ENCODE measurements at regions not wholly inside any gene's neighbourhood (a gene's known extent, or its start where the extent isn't known, plus 50 kb on each side); places are given as distances from the start of the nearest gene placed in this dataset.

DNA sequence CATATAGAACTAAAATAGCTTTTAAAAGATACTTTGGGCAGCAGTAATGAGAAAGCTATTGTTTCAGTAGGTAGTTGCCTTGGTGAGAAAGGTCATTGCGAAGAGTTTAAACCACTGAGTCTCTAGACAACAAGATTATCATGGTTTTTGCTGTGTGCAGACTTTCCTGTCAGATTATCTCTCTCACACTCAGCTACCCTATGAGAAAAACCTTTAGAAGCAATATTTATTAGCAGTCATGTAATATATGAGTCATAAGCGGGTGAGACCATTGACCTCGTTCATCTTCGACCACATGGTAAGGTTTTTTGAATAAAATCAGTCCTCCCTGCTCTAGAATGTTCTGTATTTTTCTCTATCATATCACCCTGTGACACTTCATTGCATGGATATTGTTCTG is 59.9 kb downstream of the GPR65 start:
- Histone ChIP-seq H3K27ac (no peak overlapping the region), H3K4me3 (no peak overlapping the region), H3K36me3 (no peaks in the 10 kb centered on the region), H3K27me3 (no peaks in the 10 kb centered on the region), H3K9me3 (no peaks in the 10 kb centered on the region), H3K4me1 (no peaks in the 10 kb centered on the region)
- ATAC-seq (no peak), DNase-seq (no peak)
- TF ChIP-seq, protein P1, sequence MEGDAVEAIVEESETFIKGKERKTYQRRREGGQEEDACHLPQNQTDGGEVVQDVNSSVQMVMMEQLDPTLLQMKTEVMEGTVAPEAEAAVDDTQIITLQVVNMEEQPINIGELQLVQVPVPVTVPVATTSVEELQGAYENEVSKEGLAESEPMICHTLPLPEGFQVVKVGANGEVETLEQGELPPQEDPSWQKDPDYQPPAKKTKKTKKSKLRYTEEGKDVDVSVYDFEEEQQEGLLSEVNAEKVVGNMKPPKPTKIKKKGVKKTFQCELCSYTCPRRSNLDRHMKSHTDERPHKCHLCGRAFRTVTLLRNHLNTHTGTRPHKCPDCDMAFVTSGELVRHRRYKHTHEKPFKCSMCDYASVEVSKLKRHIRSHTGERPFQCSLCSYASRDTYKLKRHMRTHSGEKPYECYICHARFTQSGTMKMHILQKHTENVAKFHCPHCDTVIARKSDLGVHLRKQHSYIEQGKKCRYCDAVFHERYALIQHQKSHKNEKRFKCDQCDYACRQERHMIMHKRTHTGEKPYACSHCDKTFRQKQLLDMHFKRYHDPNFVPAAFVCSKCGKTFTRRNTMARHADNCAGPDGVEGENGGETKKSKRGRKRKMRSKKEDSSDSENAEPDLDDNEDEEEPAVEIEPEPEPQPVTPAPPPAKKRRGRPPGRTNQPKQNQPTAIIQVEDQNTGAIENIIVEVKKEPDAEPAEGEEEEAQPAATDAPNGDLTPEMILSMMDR (IDR thresholded peaks at IDR 0.05), result no peak
- intact Hi-C loops (cut with DNase I), result no loop called here

GRCh38 chr14:88069677-88070076 is 64.7 kb downstream of the GPR65 start:
- TF ChIP-seq, protein P1 (IDR thresholded peaks at IDR 0.05), result no peak
- DNase-seq, result no peak
- Histone ChIP-seq H3K4me3 (no peak overlapping the region), H3K9me3 (no peaks in the 10 kb centered on the region), H3K27me3 (no peaks in the 10 kb centered on the region), H3K36me3 (no peaks in the 10 kb centered on the region), H3K4me1 (no peaks in the 10 kb centered on the region), H3K27ac (no peak overlapping the region)
- ATAC-seq, result peak; percentile 41
- intact Hi-C loops (cut with DNase I), result no loop called here

DNA sequence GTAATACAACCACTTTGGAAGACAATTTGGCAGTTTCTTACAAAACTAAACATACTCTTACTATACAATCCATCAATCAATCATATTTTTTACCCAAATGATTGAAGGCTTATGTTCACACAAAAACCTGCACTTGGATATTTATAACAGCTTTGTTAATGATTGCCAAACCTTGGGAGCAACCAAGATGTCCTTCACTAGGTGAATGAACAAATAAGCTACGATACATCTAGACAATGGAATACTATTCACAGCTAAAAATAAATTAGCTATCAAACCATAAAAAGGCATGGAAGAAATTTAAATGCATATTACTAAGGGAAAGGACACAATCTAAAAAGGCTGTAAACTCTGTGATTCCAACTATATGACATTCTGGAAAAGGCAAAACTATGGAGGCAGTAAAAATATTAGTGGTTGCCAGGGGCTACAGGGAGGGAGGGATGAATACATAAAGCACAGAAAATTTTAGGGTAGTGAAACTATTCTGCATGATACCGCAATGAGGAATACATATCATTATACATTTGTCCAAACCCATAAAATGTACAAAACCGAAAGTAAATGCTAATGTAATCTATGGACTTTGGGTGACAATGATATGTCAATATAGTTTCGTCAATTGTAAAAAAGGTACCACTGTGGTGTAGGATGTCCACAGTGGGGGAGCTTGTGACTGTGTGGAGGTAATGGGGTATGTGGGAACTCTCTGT is 70.5 kb downstream of the GPR65 start:
- ATAC-seq, result peak; percentile 66
- intact Hi-C loops (cut with DNase I), result no loop called here
- Histone ChIP-seq H3K4me1 (no peaks in the 10 kb centered on the region), H3K4me3 (no peak overlapping the region), H3K27ac (no peak overlapping the region), H3K36me3 (no peaks in the 10 kb centered on the region), H3K9me3 (no peaks in the 10 kb centered on the region), H3K27me3 (no peaks in the 10 kb centered on the region)
- TF ChIP-seq, protein P1 (IDR thresholded peaks at IDR 0.05), result no peak
- no peak for DNase-seq

DNA sequence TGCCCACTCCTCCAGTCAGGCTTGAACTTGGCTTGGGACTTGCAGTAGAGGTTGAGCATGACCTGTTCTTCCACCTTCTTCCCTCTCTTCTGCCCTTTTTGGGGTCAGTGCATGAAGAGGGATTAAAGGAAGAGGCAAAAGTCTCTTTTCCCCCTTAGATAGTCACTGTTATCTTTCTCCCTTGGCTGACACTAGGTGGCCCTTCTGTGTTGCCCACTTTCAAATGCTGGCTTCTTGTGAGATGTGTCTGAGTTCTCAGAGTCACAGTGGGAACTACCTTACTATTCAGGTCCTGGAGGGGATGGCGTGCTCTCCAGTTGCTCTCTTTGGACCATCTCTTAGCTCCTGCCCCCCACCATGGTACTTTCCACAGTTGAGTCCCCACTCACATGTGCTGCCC is 73.6 kb downstream of the GPR65 start:
- intact Hi-C loops (cut with DNase I), result no loop called here
- ATAC-seq, result peak; percentile 19
- no peaks in the 10 kb centered on the region for H3K36me3 ChIP-seq
- H3K27ac ChIP-seq, result no peak overlapping the region
- DNase-seq, result no peak
- TF ChIP-seq, protein P1 (IDR thresholded peaks at IDR 0.05), result no peak
- no peaks in the 10 kb centered on the region for H3K27me3 ChIP-seq
- no peaks in the 10 kb centered on the region for H3K9me3 ChIP-seq
- no peak overlapping the region for H3K4me3 ChIP-seq
- no peaks in the 10 kb centered on the region for H3K4me1 ChIP-seq

- TF ChIP-seq, protein P1 (IDR thresholded peaks at IDR 0.05), result no peak
- ATAC-seq, result no peak
- intact Hi-C loops (cut with DNase I), result no loop called here
- Histone ChIP-seq H3K27ac (no peak overlapping the region), H3K4me1 (no peaks in the 10 kb centered on the region), H3K9me3 (no peaks in the 10 kb centered on the region), H3K36me3 (no peaks in the 10 kb centered on the region), H3K4me3 (no peak overlapping the region), H3K27me3 (no peaks in the 10 kb centered on the region)
- no peak for DNase-seq
These were observed 74.7 kb downstream of the GPR65 start for GRCh38 chr14:88079624-88080023.

DNA sequence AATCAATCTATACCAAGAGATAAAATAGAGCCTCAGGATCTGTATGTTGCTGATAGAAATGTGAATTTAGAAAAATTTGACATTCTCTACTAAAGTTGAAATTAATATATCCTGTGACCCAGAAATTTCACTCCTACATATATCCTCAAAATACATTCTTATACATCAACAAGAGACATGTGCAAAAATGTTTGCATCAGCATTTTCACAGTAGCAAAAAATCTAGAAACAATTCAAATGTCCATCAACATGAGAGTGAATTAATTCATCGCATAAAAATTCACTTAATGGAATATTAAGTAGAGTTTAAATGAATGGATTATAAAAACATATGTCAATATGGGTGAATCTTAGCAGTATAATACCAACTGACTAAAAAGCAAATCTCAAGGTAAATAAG is 80.8 kb downstream of the GPR65 start:
- TF ChIP-seq, protein P1 (IDR thresholded peaks at IDR 0.05), result no peak
- H3K27ac ChIP-seq, result no peak overlapping the region
- intact Hi-C loops (cut with DNase I), result no loop called here
- no peak for ATAC-seq
- no peak overlapping the region for H3K4me3 ChIP-seq
- no peaks in the 10 kb centered on the region for H3K27me3 ChIP-seq
- no peaks in the 10 kb centered on the region for H3K36me3 ChIP-seq
- no peaks in the 10 kb centered on the region for H3K4me1 ChIP-seq
- no peaks in the 10 kb centered on the region for H3K9me3 ChIP-seq
- no peak for DNase-seq

Data from upper lobe of right lung (tissue), 1 donor.